ENCODE measurements at regions not wholly inside any gene's neighbourhood (a gene's known extent, or its start where the extent isn't known, plus 50 kb on each side); places are given as distances from the start of the nearest gene placed in this dataset.

GRCh38 chr7:19620470-19620869 lies 88.4 kb downstream of the POLR1F start:
- Histone ChIP-seq H2BK12ac (ENCODE audit: low read depth, low read length) (no peak overlapping the region), H3K9ac (replicated peaks in 1 of 4; ENCODE audit: extremely low read depth in 1 of 4, low read depth in 3 of 4, low read length in 3 of 4) (no peak overlapping the region), H2BK15ac (ENCODE audit: low read length) (no peak overlapping the region), H3K4me3 (ENCODE audit: extremely low read depth in 1 of 4, insufficient read depth in 2 of 4, low read depth in 3 of 4, low read length in 4 of 4) (no peak overlapping the region), H3K4ac (replicated peaks; ENCODE audit: insufficient read length, low read depth, low read length) (no peak overlapping the region), H3K4me2 (ENCODE audit: insufficient read depth in 1 of 2, low read depth in 2 of 2, low read length in 2 of 2) (no peak overlapping the region), H3K27ac (ENCODE audit: low read depth, low read length) (no peak overlapping the region), H3K4me1 (replicated peaks in 1 of 4; ENCODE audit: control insufficient read depth in 3 of 4, insufficient read depth in 4 of 4, low read length in 3 of 4) (no peaks in the 10 kb centered on the region), H3K18ac (ENCODE audit: extremely low read depth, low read length) (no peak overlapping the region), H3K36me3 (ENCODE audit: control insufficient read depth in 2 of 4, insufficient read depth in 4 of 4, low read length in 3 of 4) (no peaks in the 10 kb centered on the region), H3K79me2 (ENCODE audit: control insufficient read depth in 1 of 2, insufficient read depth in 2 of 2, low read length in 2 of 2) (no peaks in the 10 kb centered on the region), H4K5ac (ENCODE audit: insufficient read length, low read depth, low read length) (no peak overlapping the region), H2BK20ac (ENCODE audit: low read length) (no peak overlapping the region), H4K8ac (ENCODE audit: extremely low read depth, insufficient read depth, low read length) (no peak overlapping the region), H3K79me1 (ENCODE audit: low read depth, low read length) (no peaks in the 10 kb centered on the region), H3K14ac (ENCODE audit: insufficient read length) (no peak overlapping the region), H3K56ac (replicated peaks; ENCODE audit: insufficient read length, low read depth, low read length) (no peak overlapping the region), H3K9me3 (ENCODE audit: insufficient read depth in 2 of 2, low read depth in 1 of 2, low read length in 1 of 2) (no peaks in the 10 kb centered on the region), H3K27me3 (replicated peaks in 1 of 4; ENCODE audit: control insufficient read depth in 3 of 4, extremely low read depth in 1 of 4, insufficient read depth in 3 of 4, low read length in 3 of 4) (no peaks in the 10 kb centered on the region), H2BK120ac (replicated peaks; ENCODE audit: low read depth, low read length) (no peak overlapping the region), H2AFZ (ENCODE audit: low read length) (no peak overlapping the region), H4K91ac (replicated peaks; ENCODE audit: insufficient read length, low read length) (no peak overlapping the region), H3K23ac (ENCODE audit: insufficient read length) (no peak overlapping the region), H3K23me2 (ENCODE audit: low read depth, low read length) (no peaks in the 10 kb centered on the region), H2BK5ac (ENCODE audit: low read depth, low read length) (no peak overlapping the region), H2AK5ac (ENCODE audit: low read depth, low read length) (no peak overlapping the region), H4K20me1 (replicated peaks in 1 of 2; ENCODE audit: control insufficient read depth in 1 of 2, insufficient read depth in 2 of 2, low read length in 2 of 2) (no peaks in the 10 kb centered on the region)
- ChIA-PET POLR2A (ENCODE audit: partially characterized antibody) (no interaction called here), CTCF (ENCODE audit: partially characterized antibody) (no interaction called here)
- no peak for FAIRE-seq
- no peak for DNase-seq (ENCODE audit: low read depth in 1 of 2, low spot score in 2 of 2)
- 82% methylated on average over 2 of the region's 2 CpGs; no CpG with 5 or more reads in 1 of the 2 experiments for WGBS, 2 experiments (ENCODE audit: extremely low coverage in 1 of 2, insufficient coverage in 1 of 2, insufficient read length in 1 of 2, insufficient replicate concordance in 2 of 2, low coverage in 1 of 2, low lambda C conversion rate in 2 of 2, missing lambda C conversion rate in 1 of 2)
- TF ChIP-seq JUND (IDR thresholded peaks at IDR 0.05; ENCODE audit: low read length) (no peak), USF2 (IDR thresholded peaks at IDR 0.05; ENCODE audit: low read length) (no peak), SP4 (IDR thresholded peaks at IDR 0.05; ENCODE audit: low read length) (no peak), RFX5 (IDR thresholded peaks at IDR 0.05; ENCODE audit: borderline replicate concordance, low read depth, low read length) (no peak), TCF12 (IDR thresholded peaks at IDR 0.05; ENCODE audit: low read depth, low read length) (no peak), POLR2A (IDR thresholded peaks at IDR 0.05; ENCODE audit: control extremely low read depth in 1 of 2, low read depth in 2 of 2, low read length in 2 of 2) (no peak)

Measured in H1 (cell line).